MM.1S (cell line): ENCODE measurements at regions not wholly inside any gene's neighbourhood (a gene's known extent, or its start where the extent isn't known, plus 50 kb on each side); places are given as distances from the start of the nearest gene placed in this dataset.

Experiments
- DNase-seq: peaks from one replicate; pipeline ENCODE4 v3.0.0-alpha.2; 2015
- H2AFZ ChIP-seq: fragments of 300-600 bp; sonication (generic); 2 replicates; pipeline ENCODE4 v1.6.0; 2016; ENCODE audit warnings: antibody characterized with exemption, low read length
- H3F3A ChIP-seq: fragments of 300-600 bp; sonication (generic); 2 replicates; pipeline ENCODE4 v1.6.1; 2016; ENCODE audit warnings: mild to moderate bottlenecking, antibody characterized with exemption, low read length, moderate library complexity, mixed read lengths; ENCODE audit not compliant: insufficient read depth
- H3K27ac ChIP-seq: fragments of 300-600 bp; sonication (generic); 2 replicates; pipeline ENCODE4 v1.5.1; 2016; ENCODE audit warnings: mild to moderate bottlenecking, low read length
- H3K27me3 ChIP-seq: fragments of 300-600 bp; sonication (generic); replicated peaks from 2 replicates; pipeline ENCODE4 v1.6.0; 2016; ENCODE audit warnings: low read length; ENCODE audit not compliant: insufficient read depth
- H3K36me3 ChIP-seq: fragments of 300-600 bp; sonication (generic); replicated peaks from 2 replicates; pipeline ENCODE4 v1.6.1; 2016; ENCODE audit warnings: mild to moderate bottlenecking, low read length, mixed read lengths; ENCODE audit not compliant: insufficient read depth
- H3K4me1 ChIP-seq: fragments of 300-600 bp; sonication (generic); 2 replicates; pipeline ENCODE4 v1.6.1; 2016; ENCODE audit warnings: low read length, mixed read lengths
- H3K4me2 ChIP-seq: fragments of 300-600 bp; sonication (generic); 2 replicates; pipeline ENCODE4 v1.6.0; 2016; ENCODE audit warnings: low read depth, low read length
- H3K4me3 ChIP-seq: fragments of 300-600 bp; sonication (generic); 2 replicates; pipeline ENCODE4 v1.5.1; 2016; ENCODE audit warnings: low read length, mixed read lengths
- H3K79me2 ChIP-seq: fragments of 300-600 bp; sonication (generic); 2 replicates; pipeline ENCODE4 v1.6.1; 2016; ENCODE audit warnings: mixed run types, low read length, mixed read lengths
- H3K9ac ChIP-seq: fragments of 300-600 bp; sonication (generic); 2 replicates; pipeline ENCODE4 v1.6.1; 2016; ENCODE audit warnings: low read length, mixed read lengths
- H3K9me2 ChIP-seq: fragments of 300-600 bp; sonication (generic); replicated peaks from 2 replicates; pipeline ENCODE4 v1.6.1; 2016; ENCODE audit warnings: mild to moderate bottlenecking, low read length, mixed read lengths; ENCODE audit not compliant: insufficient read depth
- H3K9me3 ChIP-seq: fragments of 300-600 bp; sonication (generic); replicated peaks from 2 replicates; pipeline ENCODE4 v1.6.1; 2016; ENCODE audit warnings: mild to moderate bottlenecking, low read length, mixed read lengths; ENCODE audit not compliant: insufficient read depth
- H4K20me1 ChIP-seq: fragments of 300-600 bp; sonication (generic); 2 replicates; pipeline ENCODE4 v1.6.1; 2016; ENCODE audit warnings: mild to moderate bottlenecking, low read length, moderate library complexity, mixed read lengths; ENCODE audit not compliant: insufficient read depth
- EZH2 ChIP-seq: fragments of 300-600 bp; sonication (generic); optimal IDR thresholded peaks from 2 replicates; pipeline ENCODE3; 2017; ENCODE audit warnings: low read depth, mild to moderate bottlenecking, antibody characterized with exemption, low read length, mixed read lengths
- EZH2phosphoT487 ChIP-seq: fragments of 300-600 bp; sonication (generic); IDR thresholded peaks from 2 replicates; pipeline ENCODE4 v1.6.1; 2018; ENCODE audit warnings: antibody characterized with exemption, low read length
- TF ChIP-seq, protein P1 (sequence below): fragments of 300-600 bp; sonication (generic); IDR thresholded peaks from 2 replicates; pipeline ENCODE4 v1.5.1; 2016; ENCODE audit warnings: antibody characterized with exemption, low read length, mixed read lengths

DNA sequence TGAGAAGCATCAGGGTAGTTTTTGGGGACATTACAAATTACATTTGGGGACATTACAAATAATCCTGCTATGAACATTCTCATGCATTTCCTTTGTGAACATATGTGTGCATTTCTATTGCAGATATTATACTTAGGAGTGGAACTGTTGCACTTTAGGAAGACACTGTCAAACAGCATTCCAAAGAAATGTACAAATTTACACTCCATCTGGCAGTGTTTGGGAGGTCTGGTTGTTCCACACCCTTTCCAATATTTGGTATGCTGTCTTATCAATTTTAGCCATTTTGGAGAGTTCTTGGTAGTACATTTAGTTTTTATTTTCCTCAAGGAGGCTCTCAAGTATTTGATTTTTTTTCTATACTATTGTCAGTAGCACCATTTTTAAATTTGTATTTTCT lies 419.1 kb upstream of the ARHGEF26 start:
- Histone ChIP-seq H3F3A (no peaks in the 10 kb centered on the region), H3K79me2 (no peaks in the 10 kb centered on the region), H3K36me3 (no peaks in the 10 kb centered on the region), H3K4me3 (no peak overlapping the region), H3K27me3 (no peaks in the 10 kb centered on the region), H2AFZ (no peak overlapping the region), H3K9me3 (no peaks in the 10 kb centered on the region), H3K9ac (no peak overlapping the region), H4K20me1 (no peaks in the 10 kb centered on the region), H3K4me1 (no peaks in the 10 kb centered on the region), H3K4me2 (no peak overlapping the region), H3K9me2 (no peaks in the 10 kb centered on the region), H3K27ac (no peak overlapping the region)
- no peak for TF ChIP-seq EZH2
- no peak for TF ChIP-seq EZH2phosphoT487
- TF ChIP-seq, protein P1, sequence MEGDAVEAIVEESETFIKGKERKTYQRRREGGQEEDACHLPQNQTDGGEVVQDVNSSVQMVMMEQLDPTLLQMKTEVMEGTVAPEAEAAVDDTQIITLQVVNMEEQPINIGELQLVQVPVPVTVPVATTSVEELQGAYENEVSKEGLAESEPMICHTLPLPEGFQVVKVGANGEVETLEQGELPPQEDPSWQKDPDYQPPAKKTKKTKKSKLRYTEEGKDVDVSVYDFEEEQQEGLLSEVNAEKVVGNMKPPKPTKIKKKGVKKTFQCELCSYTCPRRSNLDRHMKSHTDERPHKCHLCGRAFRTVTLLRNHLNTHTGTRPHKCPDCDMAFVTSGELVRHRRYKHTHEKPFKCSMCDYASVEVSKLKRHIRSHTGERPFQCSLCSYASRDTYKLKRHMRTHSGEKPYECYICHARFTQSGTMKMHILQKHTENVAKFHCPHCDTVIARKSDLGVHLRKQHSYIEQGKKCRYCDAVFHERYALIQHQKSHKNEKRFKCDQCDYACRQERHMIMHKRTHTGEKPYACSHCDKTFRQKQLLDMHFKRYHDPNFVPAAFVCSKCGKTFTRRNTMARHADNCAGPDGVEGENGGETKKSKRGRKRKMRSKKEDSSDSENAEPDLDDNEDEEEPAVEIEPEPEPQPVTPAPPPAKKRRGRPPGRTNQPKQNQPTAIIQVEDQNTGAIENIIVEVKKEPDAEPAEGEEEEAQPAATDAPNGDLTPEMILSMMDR = no peak
- DNase-seq = no peak

DNA sequence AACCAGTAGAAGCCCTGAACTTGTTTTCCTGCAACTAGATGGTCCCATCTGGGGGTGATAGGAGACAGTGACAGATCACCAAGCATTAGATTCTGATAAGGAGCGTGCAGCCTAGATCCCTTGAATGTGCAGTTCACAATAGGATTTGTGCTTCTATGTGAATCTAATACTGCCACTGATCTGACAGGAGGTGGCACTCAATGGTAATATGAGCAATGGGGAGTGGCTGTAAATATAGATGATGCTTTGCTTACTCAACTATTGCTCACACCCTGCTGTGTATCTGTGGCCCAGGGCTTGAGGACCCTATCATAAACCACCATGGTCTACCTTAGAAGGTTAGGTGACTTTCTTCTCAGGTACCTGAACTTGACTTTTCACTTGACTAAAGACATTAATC lies 417.1 kb upstream of the ARHGEF26 start:
- Histone ChIP-seq H3K27ac (no peak overlapping the region), H3K9ac (no peak overlapping the region), H2AFZ (no peak overlapping the region), H3K27me3 (no peaks in the 10 kb centered on the region), H3K4me3 (no peak overlapping the region), H3K9me3 (no peaks in the 10 kb centered on the region), H3K79me2 (no peaks in the 10 kb centered on the region), H3K4me2 (no peak overlapping the region), H3K4me1 (no peaks in the 10 kb centered on the region), H3F3A (no peaks in the 10 kb centered on the region), H4K20me1 (no peaks in the 10 kb centered on the region), H3K36me3 (no peaks in the 10 kb centered on the region), H3K9me2 (no peaks in the 10 kb centered on the region)
- DNase-seq = no peak
- TF ChIP-seq, protein P1 = no peak
- TF ChIP-seq EZH2 (no peak), EZH2phosphoT487 (no peak)

DNA sequence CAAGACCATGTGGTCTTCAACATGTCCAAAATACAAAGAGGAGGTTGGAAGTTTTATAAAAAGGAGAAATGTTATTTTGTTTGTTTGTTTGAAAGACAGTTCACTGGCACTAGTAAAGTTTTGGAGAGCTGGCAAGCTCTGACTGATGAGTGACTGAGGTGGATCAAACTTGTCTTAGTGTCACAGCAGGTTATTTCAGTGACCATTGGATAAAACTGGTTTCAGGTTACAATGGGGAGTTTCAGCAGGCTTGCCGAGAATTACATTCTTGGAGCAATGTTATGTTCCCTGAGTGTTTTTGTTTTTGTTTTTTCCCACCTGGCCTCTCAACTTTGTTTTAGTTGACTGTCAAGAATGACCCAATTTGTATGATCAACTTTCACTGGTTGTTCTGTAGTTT lies 414.5 kb upstream of the ARHGEF26 start:
- no peak overlapping the region for H3K9ac ChIP-seq
- H3K79me2 ChIP-seq = no peaks in the 10 kb centered on the region
- H3K9me2 ChIP-seq = no peaks in the 10 kb centered on the region
- H3F3A ChIP-seq = no peaks in the 10 kb centered on the region
- TF ChIP-seq EZH2phosphoT487 = no peak
- TF ChIP-seq EZH2 = no peak
- TF ChIP-seq, protein P1 = no peak
- H3K27ac ChIP-seq = no peak overlapping the region
- no peaks in the 10 kb centered on the region for H3K9me3 ChIP-seq
- H3K4me2 ChIP-seq = no peak overlapping the region
- H2AFZ ChIP-seq = no peak overlapping the region
- DNase-seq = no peak
- H3K36me3 ChIP-seq = no peaks in the 10 kb centered on the region
- no peaks in the 10 kb centered on the region for H3K27me3 ChIP-seq
- no peak overlapping the region for H3K4me3 ChIP-seq
- no peaks in the 10 kb centered on the region for H3K4me1 ChIP-seq
- H4K20me1 ChIP-seq = no peaks in the 10 kb centered on the region

DNA sequence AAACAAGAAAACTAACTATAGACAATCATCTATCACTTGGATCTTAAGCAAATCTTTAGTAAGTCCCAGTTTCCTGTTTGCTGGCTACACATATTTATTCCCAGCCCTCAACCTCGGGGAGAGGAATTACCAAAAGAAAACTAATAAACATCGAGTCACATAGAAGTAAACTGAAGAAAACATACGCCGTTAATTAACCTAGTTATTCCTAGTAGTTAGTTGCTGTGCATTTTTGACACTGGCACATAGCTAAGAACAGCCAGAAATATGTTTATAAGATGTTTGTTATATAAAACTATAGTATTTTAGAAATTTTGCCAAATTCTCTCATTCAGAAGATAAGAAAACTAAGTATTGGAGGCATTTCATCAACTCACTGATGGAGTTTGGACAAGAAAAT lies 407.2 kb upstream of the ARHGEF26 start:
- H3K27me3 ChIP-seq = no peaks in the 10 kb centered on the region
- 0 out of 2 replicates have a peak, but pooled peaks cover 4% of the 10 kb centered on the region for H3K9me2 ChIP-seq
- H3K4me2 ChIP-seq = no peak overlapping the region
- TF ChIP-seq, protein P1 = no peak
- no peak for TF ChIP-seq EZH2
- TF ChIP-seq EZH2phosphoT487 = no peak
- H3K4me3 ChIP-seq = no peak overlapping the region
- H3K9ac ChIP-seq = no peak overlapping the region
- no peaks in the 10 kb centered on the region for H3K9me3 ChIP-seq
- no peaks in the 10 kb centered on the region for H4K20me1 ChIP-seq
- no peaks in the 10 kb centered on the region for H3K4me1 ChIP-seq
- H3K27ac ChIP-seq = no peak overlapping the region
- no peak overlapping the region for H2AFZ ChIP-seq
- H3F3A ChIP-seq = no peaks in the 10 kb centered on the region
- no peak for DNase-seq
- H3K36me3 ChIP-seq = no peaks in the 10 kb centered on the region
- no peaks in the 10 kb centered on the region for H3K79me2 ChIP-seq
